Stimulated activated CD8-positive, alpha-beta memory T cell treated with anti-CD3 and anti-CD28 coated beads, Interleukin-15, amount 100 ng/mL, for 48 hours (primary cell): ENCODE measurements at regions not wholly inside any gene's neighbourhood (a gene's known extent, or its start where the extent isn't known, plus 50 kb on each side); places are given as distances from the start of the nearest gene placed in this dataset.
"Not testable (repeated sequence)": the region's sequence is repeated elsewhere in the genome, so short reads cannot be mapped to it uniquely, and the experiment has no call there.

Experiments
- DNase-seq, 2 donors: peaks; one replicate each; pipeline ENCODE4 v3.0.0-alpha.2; 2020; ENCODE audit warnings: low read depth in 2 of 2

GRCh38 chr22:47539374-47539773, 776.9 kb downstream of the TBC1D22A start:
- no peak for DNase-seq

- DNase-seq, result no peak
Observed at GRCh38 chr22:47535681-47536080, 773.2 kb downstream of the TBC1D22A start.

GRCh38 chr22:47534804-47535410, 772.5 kb downstream of the TBC1D22A start:
- DNase-seq, result no peak

- no peak for DNase-seq
Observed at GRCh38 chr22:47533961-47534803, 771.7 kb downstream of the TBC1D22A start.

GRCh38 chr22:47517062-47517461, 754.6 kb downstream of the TBC1D22A start:
- DNase-seq, result no peak

- DNase-seq, result no peak
Observed at GRCh38 chr22:47515384-47516125, 753.1 kb downstream of the TBC1D22A start.

- no peak for DNase-seq
Observed at GRCh38 chr22:47512617-47513016, 750.2 kb downstream of the TBC1D22A start.

- no peak for DNase-seq
Observed at GRCh38 chr22:47504962-47505361, 742.5 kb downstream of the TBC1D22A start.

- no peak for DNase-seq
Observed at GRCh38 chr22:47498969-47499495, 736.6 kb downstream of the TBC1D22A start.

- no peak for DNase-seq
Observed at GRCh38 chr22:47497666-47498065, 735.2 kb downstream of the TBC1D22A start.

- no peak for DNase-seq
Observed at GRCh38 chr22:47495110-47495509, 732.7 kb downstream of the TBC1D22A start.

- DNase-seq, result not testable (repeated sequence)
Observed at GRCh38 chr22:47488131-47488530, 725.7 kb downstream of the TBC1D22A start.

GRCh38 chr22:47486569-47487312, 724.3 kb downstream of the TBC1D22A start:
- DNase-seq, result no peak

- DNase-seq, result no peak
Observed at GRCh38 chr22:47484960-47485569, 722.6 kb downstream of the TBC1D22A start.

- no peak for DNase-seq
Observed at GRCh38 chr22:47476231-47476630, 713.8 kb downstream of the TBC1D22A start.

- no peak for DNase-seq
Observed at GRCh38 chr22:47474895-47475294, 712.4 kb downstream of the TBC1D22A start.

GRCh38 chr22:47474464-47474863, 712.0 kb downstream of the TBC1D22A start:
- DNase-seq, result no peak

- no peak for DNase-seq
Observed at GRCh38 chr22:47472636-47473035, 710.2 kb downstream of the TBC1D22A start.

- no peak for DNase-seq
Observed at GRCh38 chr22:47471406-47471805, 709.0 kb downstream of the TBC1D22A start.

GRCh38 chr22:47465809-47466208, 703.4 kb downstream of the TBC1D22A start:
- DNase-seq, result no peak

GRCh38 chr22:47465222-47465621, 702.8 kb downstream of the TBC1D22A start:
- no peak for DNase-seq
